GM19023 (cell line): ENCODE measurements at regions not wholly inside any gene's neighbourhood (a gene's known extent, or its start where the extent isn't known, plus 50 kb on each side); places are given as distances from the start of the nearest gene placed in this dataset.
"Not testable (repeated sequence)": the region's sequence is repeated elsewhere in the genome, so short reads cannot be mapped to it uniquely, and the experiment has no call there.

ENCODE experiments used
- ATAC-seq: cut with Tn5 transposase; IDR thresholded peaks from one replicate; pipeline ENCODE4 v1.9.1; 2021; ENCODE audit warnings: mild to moderate bottlenecking, moderate library complexity; ENCODE audit not compliant: unreplicated experiment

DNA sequence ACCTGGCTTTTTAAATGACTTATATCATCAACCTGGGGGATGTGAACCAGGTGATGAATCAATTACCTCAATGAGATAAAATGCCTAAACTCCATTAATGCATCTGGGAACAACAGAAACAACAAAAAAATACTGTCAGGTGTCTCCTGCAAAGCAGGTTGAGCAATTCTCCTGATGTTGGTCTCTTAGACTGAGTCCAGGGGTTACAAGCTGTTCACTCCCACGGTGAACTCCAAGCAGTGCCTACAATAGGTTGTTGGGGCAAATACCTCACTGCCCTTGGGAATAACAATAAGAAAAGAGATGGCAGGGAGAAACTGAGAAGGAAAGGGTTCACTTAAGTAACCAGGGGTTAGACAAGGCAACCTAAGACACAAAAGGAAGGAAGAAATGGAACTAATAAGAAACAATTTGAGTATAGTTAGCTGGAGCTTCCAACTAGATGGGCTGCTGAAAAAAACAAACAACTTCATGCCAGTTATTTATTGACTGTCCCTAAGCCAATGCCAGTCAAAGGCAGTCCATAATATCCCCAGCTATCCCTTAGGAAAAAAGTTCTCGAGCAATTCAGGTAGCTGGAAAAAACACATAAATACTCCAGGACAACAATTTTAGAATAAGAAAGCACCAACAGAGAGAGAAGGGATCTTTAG lies 97.6 kb upstream of the MAGI3 start:
- ATAC-seq: no peak

DNA sequence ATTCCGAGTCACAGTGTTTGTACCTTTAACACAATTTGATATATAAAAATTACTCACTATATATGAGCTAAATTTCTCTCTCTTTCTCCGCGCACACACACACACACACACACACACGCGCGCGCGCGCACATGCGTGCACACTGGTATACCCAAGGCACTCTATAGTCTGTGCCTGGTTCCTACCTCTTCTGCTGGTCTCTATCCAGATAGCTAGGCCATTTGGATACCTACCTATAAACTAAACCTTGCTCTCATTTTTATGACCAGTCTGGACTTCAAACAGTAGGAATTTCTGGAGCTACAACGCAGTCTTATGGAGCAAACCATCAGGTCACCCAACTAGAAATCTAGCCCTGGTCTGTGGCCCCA lies 97.1 kb upstream of the MAGI3 start:
- ATAC-seq: no peak

DNA sequence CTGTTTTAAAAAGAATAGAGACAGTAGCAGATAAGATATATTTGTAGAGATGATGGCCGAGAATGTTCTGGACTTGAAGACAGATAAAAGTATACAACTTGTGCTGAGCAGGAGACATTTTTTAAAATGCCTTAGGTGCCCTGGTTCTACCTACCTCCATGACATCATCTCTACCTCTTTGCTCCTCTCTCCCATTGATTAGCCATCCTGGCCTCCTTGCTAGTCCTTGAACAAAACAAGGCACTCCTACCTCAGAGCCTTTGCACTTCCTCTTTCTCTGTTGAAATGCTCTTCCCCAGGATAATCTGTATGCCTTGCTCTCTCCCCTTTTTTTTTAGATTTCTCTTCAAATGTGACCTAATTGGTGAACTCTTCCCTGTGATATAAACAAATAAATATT lies 92.6 kb upstream of the MAGI3 start:
- no peak for ATAC-seq

DNA sequence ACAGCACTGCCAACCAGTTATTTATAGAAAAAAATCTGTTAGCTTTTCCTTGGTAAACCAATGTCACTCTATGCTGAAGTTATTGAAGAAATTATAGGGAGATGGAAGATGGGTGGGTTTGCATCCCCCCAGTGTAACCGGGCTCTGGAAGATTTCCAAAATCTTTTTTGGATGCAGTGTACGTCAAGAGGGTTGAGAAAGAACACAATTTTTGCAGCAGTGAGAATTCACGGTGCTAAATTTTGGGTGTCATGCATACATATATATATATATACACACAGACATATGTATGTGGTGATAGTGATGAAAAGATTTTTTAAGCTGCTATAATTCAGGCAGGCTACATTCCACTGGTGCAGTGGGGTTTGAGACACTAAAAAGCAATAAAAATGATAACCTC lies 91.4 kb upstream of the MAGI3 start:
- ATAC-seq: no peak

DNA sequence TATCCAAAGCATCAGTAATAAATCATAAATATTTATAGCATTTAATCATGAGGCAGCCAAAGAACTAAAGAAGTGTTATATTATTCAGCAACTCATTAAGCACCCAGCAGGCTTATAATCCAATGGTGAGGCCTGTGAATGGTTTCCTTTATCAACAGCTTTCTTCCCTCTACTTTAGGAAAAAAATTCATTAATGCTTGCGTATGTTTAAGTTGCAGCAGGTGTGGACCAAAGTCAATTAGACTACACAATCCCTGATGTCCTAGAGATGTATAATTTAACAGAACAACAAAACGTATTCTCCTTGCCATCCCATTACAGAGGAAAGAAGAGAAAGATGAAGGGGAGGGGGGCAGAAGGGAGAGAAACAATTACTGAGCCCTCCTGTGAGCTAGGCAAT lies 87.7 kb upstream of the MAGI3 start:
- no peak for ATAC-seq

DNA sequence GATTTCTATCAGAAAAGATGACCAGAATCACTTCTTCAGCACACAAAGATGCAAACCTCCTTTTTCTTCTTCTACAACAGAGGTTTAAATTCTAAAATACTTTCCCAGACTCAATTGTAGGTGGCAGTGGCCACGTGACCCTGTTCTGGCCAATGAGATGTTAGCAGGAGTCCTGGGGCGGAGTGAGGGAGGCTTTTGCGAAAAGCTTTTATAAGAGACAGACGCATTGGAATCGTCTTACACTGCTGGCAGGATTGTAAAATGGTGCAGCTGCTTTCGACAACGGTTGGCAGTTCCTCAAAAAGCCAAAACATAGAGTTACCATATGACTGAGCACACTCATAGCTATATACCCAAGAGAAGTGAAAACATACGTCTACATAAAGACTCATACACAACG lies 87.0 kb upstream of the MAGI3 start:
- ATAC-seq: no peak

DNA sequence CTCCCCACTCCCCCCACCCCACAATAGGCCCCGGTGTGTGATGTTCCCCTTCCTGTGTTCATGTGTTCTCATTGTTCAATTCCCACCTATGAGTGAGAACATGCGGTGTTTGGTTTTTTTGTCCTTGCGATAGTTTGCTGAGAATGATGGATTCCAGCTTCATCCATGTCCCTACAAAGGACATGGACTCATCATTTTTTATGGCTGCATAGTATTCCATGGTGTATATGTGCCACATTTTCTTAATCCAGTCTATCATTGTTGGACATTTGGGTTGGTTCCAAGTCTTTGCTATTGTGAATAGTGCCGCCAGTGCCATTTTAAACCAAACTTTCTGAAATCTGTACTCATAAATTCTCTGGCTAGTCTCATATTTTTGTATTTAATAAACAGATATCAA lies 85.3 kb upstream of the MAGI3 start:
- ATAC-seq: not testable (repeated sequence)

DNA sequence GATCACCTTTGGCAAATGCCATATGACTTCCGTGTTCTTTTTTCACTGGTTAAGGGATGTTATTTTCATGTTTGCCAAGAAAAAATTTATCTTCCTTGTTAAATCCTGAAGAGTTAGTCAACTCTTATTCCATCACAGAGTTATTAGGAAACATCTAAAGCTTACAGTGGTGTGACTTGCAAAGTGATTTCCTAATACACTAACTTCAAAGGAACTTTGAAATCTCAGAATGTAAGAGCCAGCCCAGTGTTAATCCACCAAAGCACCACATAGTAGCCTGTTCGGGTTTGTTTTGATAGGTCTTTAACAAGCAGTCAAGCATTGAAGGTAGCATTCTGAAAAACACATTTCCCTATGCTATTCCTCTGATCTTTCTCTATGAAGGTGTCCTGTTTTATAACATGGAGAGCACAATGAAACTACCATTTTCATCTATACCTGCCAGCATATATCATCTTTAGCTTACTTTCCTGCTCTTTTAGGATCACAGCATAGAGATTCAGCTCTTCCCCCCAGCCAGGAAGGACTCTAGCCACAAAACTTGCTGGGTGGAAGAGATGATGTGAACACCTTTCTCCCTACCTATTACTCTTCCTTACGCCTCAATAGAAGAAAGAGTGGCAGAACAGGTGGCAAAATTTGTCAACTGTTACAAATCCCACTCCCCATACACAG lies 82.4 kb upstream of the MAGI3 start:
- no peak for ATAC-seq

DNA sequence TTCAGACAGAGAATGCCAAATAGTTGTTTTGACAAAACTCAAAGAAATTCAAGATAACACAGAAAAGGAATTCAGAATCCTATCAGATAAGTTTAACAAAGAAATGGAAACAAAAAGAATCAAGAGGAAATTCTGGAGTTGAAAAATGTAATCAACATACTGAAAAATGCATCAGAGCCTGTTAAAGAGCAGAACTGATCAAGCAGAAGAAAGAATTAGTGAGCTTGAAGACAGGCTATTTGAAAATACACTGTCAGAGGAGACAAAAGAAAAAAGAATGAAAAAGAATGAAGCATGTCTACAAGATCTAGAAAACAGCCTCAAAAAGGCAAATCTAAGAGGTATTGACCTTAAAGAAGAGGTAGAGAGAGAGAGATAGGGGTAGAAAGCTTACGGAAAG lies 77.7 kb upstream of the MAGI3 start:
- not testable (repeated sequence) for ATAC-seq

DNA sequence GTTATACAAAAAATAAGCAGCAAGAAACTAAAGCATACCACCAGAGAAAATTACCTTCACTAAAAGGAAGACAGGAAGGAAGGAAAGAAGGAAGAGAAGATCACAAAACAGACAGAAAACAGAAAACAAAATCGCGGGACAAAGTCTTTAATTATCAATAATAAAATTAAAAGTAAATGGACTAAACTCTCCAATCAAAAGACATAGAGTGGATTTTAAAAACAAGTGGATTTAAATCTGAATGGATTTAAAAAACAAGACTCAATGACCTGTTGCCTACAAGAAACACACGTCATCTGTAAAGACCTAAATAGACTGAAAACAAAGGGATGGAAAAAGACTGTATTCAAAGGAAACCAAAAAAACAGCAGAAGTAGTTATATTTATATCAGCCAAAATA lies 75.7 kb upstream of the MAGI3 start:
- ATAC-seq: no peak

DNA sequence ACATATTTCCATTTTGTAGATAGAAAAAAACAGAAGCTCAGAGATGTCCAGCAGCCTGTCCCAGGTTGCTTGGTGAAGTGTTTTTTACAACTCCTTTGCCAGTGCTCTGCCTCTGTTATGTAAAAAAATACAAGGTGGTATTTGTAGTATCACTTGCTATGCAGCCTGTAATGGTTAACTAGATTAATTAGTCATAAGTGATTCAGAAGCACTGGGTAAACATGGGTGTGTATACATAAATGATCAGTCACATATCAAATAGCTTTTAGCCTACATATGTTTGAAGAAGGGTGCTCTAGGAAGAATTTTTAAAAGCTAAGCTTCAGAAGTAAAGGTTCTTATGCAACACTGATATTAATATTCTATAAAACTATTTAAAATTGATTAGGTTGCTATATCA lies 70.0 kb upstream of the MAGI3 start:
- ATAC-seq: no peak

DNA sequence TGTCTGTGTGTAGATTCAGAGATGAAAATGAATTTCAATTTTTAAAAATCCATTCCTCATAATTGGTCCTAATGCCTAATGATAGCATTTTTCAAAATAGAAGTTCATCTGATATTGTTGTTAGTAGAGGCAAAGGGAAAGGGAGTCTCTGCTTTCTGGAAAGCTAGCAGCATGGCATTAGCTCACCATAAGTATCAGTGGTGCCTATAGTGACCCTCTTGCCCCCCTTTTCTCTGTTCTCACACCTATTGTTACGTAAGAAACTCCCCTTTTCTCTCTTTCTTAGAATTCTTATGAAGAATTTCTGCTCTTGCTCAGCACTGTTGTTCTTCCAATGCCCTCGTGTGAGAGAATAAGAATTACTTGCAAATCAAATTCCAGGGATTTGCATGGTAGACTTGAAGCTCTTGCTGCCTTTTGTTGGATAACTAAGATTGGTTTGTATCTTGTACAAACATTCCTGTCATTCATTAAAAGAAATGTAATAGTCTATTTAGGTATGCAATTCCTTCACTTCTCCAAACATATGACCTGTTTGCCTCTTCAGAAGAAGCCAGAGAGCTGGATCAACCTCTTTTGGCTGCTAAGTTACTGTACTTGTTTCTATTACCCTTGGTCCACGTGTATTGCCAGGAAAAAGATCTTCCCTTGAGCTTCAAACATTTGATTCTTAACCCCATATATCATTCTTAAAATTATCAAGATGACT lies 69.2 kb upstream of the MAGI3 start:
- ATAC-seq: no peak

DNA sequence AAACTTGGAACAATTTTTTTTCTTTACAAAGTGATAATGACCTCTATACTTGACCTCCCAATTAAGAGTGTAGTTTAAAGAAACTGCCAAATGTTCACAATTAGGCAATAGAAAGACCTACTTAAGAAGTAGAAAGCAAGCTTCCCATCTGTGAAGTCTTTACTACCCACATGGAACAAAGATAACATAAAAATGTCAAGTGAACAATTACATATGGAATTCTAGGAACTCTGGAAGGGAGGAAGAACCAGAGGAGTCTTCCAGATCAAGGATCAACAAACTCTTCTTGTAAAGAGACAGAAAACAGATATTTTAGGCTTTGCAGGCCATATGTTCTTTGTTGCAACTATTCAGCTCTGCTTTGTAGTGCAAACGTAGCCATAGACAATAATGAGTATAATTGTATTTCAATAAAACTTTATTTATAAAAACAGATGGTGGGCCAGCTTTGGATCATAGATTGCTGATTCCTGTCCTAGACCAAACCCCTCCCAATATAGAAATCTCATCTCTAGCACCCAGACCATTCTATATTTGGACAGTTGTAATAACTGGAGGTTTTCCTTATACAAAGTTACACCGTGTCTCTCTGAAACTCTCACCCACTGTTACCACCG lies 68.4 kb upstream of the MAGI3 start:
- no peak for ATAC-seq

DNA sequence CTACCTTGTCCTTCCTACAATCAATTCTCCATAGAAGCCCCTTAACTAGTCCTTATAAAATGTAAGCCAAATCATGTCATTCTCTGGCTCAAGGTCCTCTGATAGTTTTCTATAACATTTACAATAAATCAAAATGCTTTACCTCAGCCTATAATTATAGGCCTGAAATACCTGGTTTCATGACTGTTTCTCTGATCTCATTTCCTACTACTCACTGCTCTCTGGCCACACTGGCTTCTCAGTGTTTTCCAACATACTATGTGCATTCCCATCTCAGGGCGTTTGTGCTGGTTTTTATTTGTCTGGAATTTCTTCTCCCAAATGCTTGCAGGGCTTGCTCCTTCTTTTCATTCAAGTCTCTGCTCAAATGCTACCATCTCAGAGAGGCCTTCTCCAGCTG lies 67.9 kb upstream of the MAGI3 start:
- no peak for ATAC-seq

DNA sequence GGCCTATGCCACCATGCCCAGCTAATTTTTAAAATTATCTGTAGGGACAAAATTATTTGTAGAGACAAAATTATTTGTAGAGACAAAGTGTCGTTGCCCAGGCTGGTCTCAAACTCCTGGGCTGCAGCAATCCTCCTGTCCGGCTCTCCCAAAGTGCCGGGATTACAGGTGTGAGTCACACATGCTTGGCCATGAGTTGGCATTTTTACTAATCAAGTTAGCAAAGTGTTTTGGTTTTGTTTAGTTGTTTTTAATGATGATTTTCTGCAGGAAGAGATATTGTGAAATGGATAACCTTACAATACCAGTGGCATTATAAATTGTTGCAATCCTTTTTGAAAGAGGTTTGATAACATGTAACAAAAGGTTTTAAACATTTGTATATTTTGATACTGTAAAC lies 65.3 kb upstream of the MAGI3 start:
- ATAC-seq: no peak

DNA sequence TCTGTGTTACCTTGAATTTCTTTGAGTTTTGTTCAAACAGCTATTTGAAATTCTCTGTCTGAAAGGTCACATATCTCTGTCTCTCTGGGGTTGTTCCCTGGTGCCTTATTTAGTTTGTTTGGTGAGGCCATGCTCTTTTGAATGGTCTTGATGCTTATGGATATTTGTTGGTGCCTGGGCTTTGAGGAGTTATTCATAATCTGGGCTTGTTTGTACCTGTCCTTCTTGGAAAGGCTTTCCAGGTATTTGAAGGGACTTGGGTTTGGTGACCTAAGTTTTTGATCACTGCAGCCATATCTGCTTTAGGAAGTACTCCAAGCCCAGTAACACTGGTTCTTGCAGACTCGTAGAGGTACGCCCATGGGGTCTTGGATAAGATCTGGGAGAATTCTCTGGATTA lies 63.3 kb upstream of the MAGI3 start:
- no peak for ATAC-seq

DNA sequence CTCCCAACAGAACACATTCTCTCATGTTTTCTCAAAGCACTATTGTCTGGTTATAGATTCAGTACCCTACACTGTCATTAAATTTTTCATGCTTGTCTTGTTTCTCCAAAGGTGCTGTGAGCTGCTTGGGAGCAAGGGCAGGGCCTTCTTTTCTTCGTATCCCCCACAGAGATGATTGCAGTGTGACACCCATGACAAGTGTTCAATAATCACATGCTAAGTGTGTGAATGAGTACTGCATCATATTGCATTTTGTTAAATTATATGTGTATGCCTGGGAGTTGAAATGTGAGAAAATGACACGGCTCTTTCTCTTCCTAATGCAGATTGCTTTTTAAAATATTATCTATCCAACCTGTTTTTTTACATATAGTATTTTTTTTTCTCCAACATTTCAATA lies 57.3 kb upstream of the MAGI3 start:
- no peak for ATAC-seq

DNA sequence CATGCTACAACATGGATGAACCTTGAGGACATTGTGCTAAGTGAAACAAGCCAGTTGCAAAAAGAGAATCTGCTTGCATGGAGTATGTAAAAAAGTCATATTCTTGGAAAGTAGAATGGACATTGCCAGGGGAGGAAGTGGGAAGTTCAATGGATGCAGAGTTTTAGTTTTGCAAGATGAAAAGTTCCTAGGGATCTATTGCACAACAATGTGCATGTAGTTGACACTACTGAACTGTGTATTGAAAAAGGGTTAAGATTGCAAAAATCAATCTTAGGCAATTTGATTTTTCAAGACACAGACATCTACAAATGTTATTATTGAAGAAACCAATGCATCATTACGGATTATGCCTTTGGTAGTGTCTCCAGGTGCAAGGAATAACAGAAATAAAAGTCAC lies 50.3 kb upstream of the MAGI3 start:
- ATAC-seq: no peak
